ENCODE measurements at regions not wholly inside any gene's neighbourhood (a gene's known extent, or its start where the extent isn't known, plus 50 kb on each side); places are given as distances from the start of the nearest gene placed in this dataset.

DNA sequence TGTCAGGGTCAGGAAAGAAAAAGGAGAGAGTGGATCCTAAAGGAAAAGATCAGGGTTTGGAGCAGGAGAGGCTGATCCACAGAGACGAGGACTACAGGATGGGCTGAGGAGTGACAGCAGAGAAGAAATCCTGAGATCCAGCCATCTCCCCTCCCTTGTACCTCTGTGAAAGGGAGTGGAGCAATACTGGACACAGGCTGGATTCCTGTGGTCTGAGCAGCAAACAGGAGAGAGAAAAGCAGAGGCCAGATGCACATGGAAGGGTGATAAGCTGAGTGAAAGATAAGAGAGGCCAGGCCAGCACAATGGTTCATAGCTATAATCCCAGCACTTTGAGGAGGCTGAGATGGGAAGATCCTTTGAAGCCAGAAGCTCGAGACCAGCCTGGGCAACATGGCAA, 472.1 kb upstream of the TSHZ3 start (continued):
- TF ChIP-seq, protein P1, sequence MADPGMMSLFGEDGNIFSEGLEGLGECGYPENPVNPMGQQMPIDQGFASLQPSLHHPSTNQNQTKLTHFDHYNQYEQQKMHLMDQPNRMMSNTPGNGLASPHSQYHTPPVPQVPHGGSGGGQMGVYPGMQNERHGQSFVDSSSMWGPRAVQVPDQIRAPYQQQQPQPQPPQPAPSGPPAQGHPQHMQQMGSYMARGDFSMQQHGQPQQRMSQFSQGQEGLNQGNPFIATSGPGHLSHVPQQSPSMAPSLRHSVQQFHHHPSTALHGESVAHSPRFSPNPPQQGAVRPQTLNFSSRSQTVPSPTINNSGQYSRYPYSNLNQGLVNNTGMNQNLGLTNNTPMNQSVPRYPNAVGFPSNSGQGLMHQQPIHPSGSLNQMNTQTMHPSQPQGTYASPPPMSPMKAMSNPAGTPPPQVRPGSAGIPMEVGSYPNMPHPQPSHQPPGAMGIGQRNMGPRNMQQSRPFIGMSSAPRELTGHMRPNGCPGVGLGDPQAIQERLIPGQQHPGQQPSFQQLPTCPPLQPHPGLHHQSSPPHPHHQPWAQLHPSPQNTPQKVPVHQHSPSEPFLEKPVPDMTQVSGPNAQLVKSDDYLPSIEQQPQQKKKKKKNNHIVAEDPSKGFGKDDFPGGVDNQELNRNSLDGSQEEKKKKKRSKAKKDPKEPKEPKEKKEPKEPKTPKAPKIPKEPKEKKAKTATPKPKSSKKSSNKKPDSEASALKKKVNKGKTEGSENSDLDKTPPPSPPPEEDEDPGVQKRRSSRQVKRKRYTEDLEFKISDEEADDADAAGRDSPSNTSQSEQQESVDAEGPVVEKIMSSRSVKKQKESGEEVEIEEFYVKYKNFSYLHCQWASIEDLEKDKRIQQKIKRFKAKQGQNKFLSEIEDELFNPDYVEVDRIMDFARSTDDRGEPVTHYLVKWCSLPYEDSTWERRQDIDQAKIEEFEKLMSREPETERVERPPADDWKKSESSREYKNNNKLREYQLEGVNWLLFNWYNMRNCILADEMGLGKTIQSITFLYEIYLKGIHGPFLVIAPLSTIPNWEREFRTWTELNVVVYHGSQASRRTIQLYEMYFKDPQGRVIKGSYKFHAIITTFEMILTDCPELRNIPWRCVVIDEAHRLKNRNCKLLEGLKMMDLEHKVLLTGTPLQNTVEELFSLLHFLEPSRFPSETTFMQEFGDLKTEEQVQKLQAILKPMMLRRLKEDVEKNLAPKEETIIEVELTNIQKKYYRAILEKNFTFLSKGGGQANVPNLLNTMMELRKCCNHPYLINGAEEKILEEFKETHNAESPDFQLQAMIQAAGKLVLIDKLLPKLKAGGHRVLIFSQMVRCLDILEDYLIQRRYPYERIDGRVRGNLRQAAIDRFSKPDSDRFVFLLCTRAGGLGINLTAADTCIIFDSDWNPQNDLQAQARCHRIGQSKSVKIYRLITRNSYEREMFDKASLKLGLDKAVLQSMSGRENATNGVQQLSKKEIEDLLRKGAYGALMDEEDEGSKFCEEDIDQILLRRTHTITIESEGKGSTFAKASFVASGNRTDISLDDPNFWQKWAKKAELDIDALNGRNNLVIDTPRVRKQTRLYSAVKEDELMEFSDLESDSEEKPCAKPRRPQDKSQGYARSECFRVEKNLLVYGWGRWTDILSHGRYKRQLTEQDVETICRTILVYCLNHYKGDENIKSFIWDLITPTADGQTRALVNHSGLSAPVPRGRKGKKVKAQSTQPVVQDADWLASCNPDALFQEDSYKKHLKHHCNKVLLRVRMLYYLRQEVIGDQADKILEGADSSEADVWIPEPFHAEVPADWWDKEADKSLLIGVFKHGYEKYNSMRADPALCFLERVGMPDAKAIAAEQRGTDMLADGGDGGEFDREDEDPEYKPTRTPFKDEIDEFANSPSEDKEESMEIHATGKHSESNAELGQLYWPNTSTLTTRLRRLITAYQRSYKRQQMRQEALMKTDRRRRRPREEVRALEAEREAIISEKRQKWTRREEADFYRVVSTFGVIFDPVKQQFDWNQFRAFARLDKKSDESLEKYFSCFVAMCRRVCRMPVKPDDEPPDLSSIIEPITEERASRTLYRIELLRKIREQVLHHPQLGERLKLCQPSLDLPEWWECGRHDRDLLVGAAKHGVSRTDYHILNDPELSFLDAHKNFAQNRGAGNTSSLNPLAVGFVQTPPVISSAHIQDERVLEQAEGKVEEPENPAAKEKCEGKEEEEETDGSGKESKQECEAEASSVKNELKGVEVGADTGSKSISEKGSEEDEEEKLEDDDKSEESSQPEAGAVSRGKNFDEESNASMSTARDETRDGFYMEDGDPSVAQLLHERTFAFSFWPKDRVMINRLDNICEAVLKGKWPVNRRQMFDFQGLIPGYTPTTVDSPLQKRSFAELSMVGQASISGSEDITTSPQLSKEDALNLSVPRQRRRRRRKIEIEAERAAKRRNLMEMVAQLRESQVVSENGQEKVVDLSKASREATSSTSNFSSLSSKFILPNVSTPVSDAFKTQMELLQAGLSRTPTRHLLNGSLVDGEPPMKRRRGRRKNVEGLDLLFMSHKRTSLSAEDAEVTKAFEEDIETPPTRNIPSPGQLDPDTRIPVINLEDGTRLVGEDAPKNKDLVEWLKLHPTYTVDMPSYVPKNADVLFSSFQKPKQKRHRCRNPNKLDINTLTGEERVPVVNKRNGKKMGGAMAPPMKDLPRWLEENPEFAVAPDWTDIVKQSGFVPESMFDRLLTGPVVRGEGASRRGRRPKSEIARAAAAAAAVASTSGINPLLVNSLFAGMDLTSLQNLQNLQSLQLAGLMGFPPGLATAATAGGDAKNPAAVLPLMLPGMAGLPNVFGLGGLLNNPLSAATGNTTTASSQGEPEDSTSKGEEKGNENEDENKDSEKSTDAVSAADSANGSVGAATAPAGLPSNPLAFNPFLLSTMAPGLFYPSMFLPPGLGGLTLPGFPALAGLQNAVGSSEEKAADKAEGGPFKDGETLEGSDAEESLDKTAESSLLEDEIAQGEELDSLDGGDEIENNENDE (IDR thresholded peaks at IDR 0.05; ENCODE audit: insufficient replicate concordance, low read length): no peak
- TF ChIP-seq SP2 (IDR thresholded peaks at IDR 0.05; ENCODE audit: low read length) (no peak), PHF8 (conservative IDR thresholded peaks at IDR 0.05; ENCODE audit: low read depth, low read length) (no peak), BACH1 (IDR thresholded peaks at IDR 0.05; ENCODE audit: low read length) (no peak), SIRT6 (IDR thresholded peaks at IDR 0.05; ENCODE audit: low read length) (no peak), CHD2 (IDR thresholded peaks at IDR 0.05; ENCODE audit: low read length) (no peak), CHD1 (IDR thresholded peaks at IDR 0.05; ENCODE audit: low read depth, low read length) (no peak), SUZ12 (IDR thresholded peaks at IDR 0.05; ENCODE audit: low read length) (no peak)
